KMS-11 (cell line): ENCODE measurements at regions not wholly inside any gene's neighbourhood (a gene's known extent, or its start where the extent isn't known, plus 50 kb on each side); places are given as distances from the start of the nearest gene placed in this dataset.
"Not testable (repeated sequence)": the region's sequence is repeated elsewhere in the genome, so short reads cannot be mapped to it uniquely, and the experiment has no call there.

ENCODE experiments used
- H2AFZ ChIP-seq: fragments of 200-600 bp; sonication (generic); 2 replicates; pipeline ENCODE4 v1.6.1; 2016; ENCODE audit warnings: antibody characterized with exemption, mixed run types, low read depth
- H3K27ac ChIP-seq: fragments of 200-600 bp; sonication (generic); 2 replicates; pipeline ENCODE4 v1.6.1; 2016; ENCODE audit warnings: mild to moderate bottlenecking, mixed run types
- H3K27me3 ChIP-seq: fragments of 200-600 bp; sonication (generic); 2 replicates; pipeline ENCODE4 v1.6.1; 2017; ENCODE audit warnings: mild to moderate bottlenecking, low read depth, mixed run types, moderate library complexity; ENCODE audit not compliant: insufficient read depth
- H3K36me3 ChIP-seq: fragments of 200-600 bp; sonication (generic); 2 replicates; pipeline ENCODE4 v1.6.1; 2017; ENCODE audit warnings: mild to moderate bottlenecking, mixed run types; ENCODE audit not compliant: insufficient read depth
- H3K4me1 ChIP-seq: fragments of 200-600 bp; sonication (generic); 2 replicates; pipeline ENCODE4 v1.6.1; 2016; ENCODE audit warnings: mild to moderate bottlenecking, low read depth, mixed run types; ENCODE audit not compliant: poor library complexity, severe bottlenecking
- H3K4me2 ChIP-seq: fragments of 200-600 bp; sonication (generic); 2 replicates; pipeline ENCODE4 v1.7.0; 2016; ENCODE audit warnings: mild to moderate bottlenecking, mixed run types
- H3K4me3 ChIP-seq: fragments of 200-600 bp; sonication (generic); IDR thresholded peaks from 2 replicates; pipeline ENCODE4 v1.6.1; 2017; ENCODE audit warnings: low read depth, low read length, mixed read lengths; ENCODE audit not compliant: insufficient read depth
- H3K79me2 ChIP-seq: fragments of 200-600 bp; sonication (generic); 2 replicates; pipeline ENCODE4 v1.6.1; 2016; ENCODE audit warnings: low read depth, mixed run types; ENCODE audit not compliant: insufficient read depth
- H3K9ac ChIP-seq: fragments of 200-600 bp; sonication (generic); 2 replicates; pipeline ENCODE4 v1.6.1; 2016; ENCODE audit warnings: mild to moderate bottlenecking, mixed run types
- H4K20me1 ChIP-seq: fragments of 200-600 bp; sonication (generic); 2 replicates; pipeline ENCODE4 v1.6.1; 2016; ENCODE audit warnings: mild to moderate bottlenecking, mixed run types; ENCODE audit not compliant: insufficient read depth
- CTCF ChIP-seq: fragments of 200-600 bp; sonication (generic); conservative IDR thresholded peaks from 2 replicates; pipeline ENCODE4 v1.6.1; 2017; ENCODE audit warnings: low read depth, mild to moderate bottlenecking, antibody characterized with exemption, low read length, moderate library complexity, mixed read lengths

GRCh38 chr2:195330513-195330956 lies 326.5 kb upstream of the SLC39A10 start:
- Histone ChIP-seq H3K4me1 (no peaks in the 10 kb centered on the region), H3K9ac (no peak overlapping the region), H3K36me3 (no peaks in the 10 kb centered on the region), H3K27me3 (no peaks in the 10 kb centered on the region), H3K79me2 (no peaks in the 10 kb centered on the region), H3K27ac (no peak overlapping the region), H3K4me3 (no peak overlapping the region), H2AFZ (no peak overlapping the region), H3K4me2 (no peak overlapping the region), H4K20me1 (no peaks in the 10 kb centered on the region)
- TF ChIP-seq CTCF = no peak

GRCh38 chr2:195329784-195330183 lies 327.2 kb upstream of the SLC39A10 start:
- not testable (repeated sequence) for H3K36me3 ChIP-seq, H3K27ac ChIP-seq

GRCh38 chr2:195326537-195326936 lies 330.5 kb upstream of the SLC39A10 start:
- Histone ChIP-seq H3K36me3 (no peaks in the 10 kb centered on the region), H3K27me3 (no peaks in the 10 kb centered on the region), H3K4me2 (no peak overlapping the region), H3K27ac (no peak overlapping the region), H3K79me2 (no peaks in the 10 kb centered on the region), H3K9ac (no peak overlapping the region), H3K4me1 (no peaks in the 10 kb centered on the region), H4K20me1 (no peaks in the 10 kb centered on the region), H2AFZ (no peak overlapping the region), H3K4me3 (no peak overlapping the region)
- TF ChIP-seq CTCF = no peak

More at GRCh38 chr2:195329784-195330183, 327.2 kb upstream of the SLC39A10 start:
- not testable (repeated sequence) for H3K27me3 ChIP-seq, H4K20me1 ChIP-seq, H3K4me1 ChIP-seq, H3K79me2 ChIP-seq, H3K4me2 ChIP-seq, H2AFZ ChIP-seq, H3K9ac ChIP-seq, H3K4me3 ChIP-seq

- no peak for TF ChIP-seq CTCF
- no peak overlapping the region for H3K9ac ChIP-seq
- H3K79me2 ChIP-seq = no peaks in the 10 kb centered on the region
- no peaks in the 10 kb centered on the region for H3K36me3 ChIP-seq
- H4K20me1 ChIP-seq = no peaks in the 10 kb centered on the region
- H3K27ac ChIP-seq = no peak overlapping the region
- no peak overlapping the region for H3K4me2 ChIP-seq
- no peak overlapping the region for H2AFZ ChIP-seq
- no peaks in the 10 kb centered on the region for H3K27me3 ChIP-seq
- no peak overlapping the region for H3K4me3 ChIP-seq
- peaks cover 9% of the 10 kb centered on the region for H3K4me1 ChIP-seq
Observed at GRCh38 chr2:195322324-195322723, 334.7 kb upstream of the SLC39A10 start.

GRCh38 chr2:195320413-195320973 lies 336.5 kb upstream of the SLC39A10 start:
- Histone ChIP-seq H3K36me3 (no peaks in the 10 kb centered on the region), H3K4me3 (no peak overlapping the region), H3K27me3 (no peaks in the 10 kb centered on the region), H3K79me2 (no peaks in the 10 kb centered on the region), H4K20me1 (no peaks in the 10 kb centered on the region), H3K4me2 (no peak overlapping the region), H3K9ac (no peak overlapping the region), H3K4me1 (peaks cover 9% of the 10 kb centered on the region), H2AFZ (no peak overlapping the region), H3K27ac (no peak overlapping the region)
- TF ChIP-seq CTCF = no peak
